Lung (tissue), 11 donors: ENCODE measurements at regions not wholly inside any gene's neighbourhood (a gene's known extent, or its start where the extent isn't known, plus 50 kb on each side); places are given as distances from the start of the nearest gene placed in this dataset.

Experiments
- ATAC-seq: fragments of 200-7000 bp; cut with Tn5 transposase; one replicate; pipeline ENCODE4 v1.9.1; 2020; ENCODE audit warnings: moderate number of reproducible peaks; ENCODE audit not compliant: insufficient read depth, low FRiP score
- DNase-seq, 3 donors: peaks; one replicate each; pipeline ENCODE4 v3.0.0-alpha.2; 2013 to 2017
- H3K27ac ChIP-seq, 2 donors: one replicate each; pipeline ENCODE4 v1.5.1; 2013; ENCODE audit warnings: mild to moderate bottlenecking in 2 of 2, moderate library complexity in 2 of 2, control low read depth in 1 of 2, inconsistent platforms in 1 of 2, low read depth in 1 of 2, low read length in 1 of 2
- H3K27me3 ChIP-seq, 3 donors: one replicate each; pipeline ENCODE4 v1.5.1; 2013; ENCODE audit warnings: low read length in 2 of 3; ENCODE audit not compliant: control insufficient read depth in 3 of 3, insufficient read depth in 3 of 3
- H3K36me3 ChIP-seq, 4 donors: one replicate each; pipeline ENCODE4 v1.5.1; 2013; ENCODE audit warnings: low read length in 4 of 4, mild to moderate bottlenecking in 1 of 4, moderate library complexity in 1 of 4; ENCODE audit not compliant: control insufficient read depth in 4 of 4, insufficient read depth in 4 of 4
- H3K4me1 ChIP-seq, 5 donors: one replicate each; pipeline ENCODE4 v1.5.1; 2013; ENCODE audit warnings: low read length in 5 of 5, mild to moderate bottlenecking in 2 of 5, moderate library complexity in 1 of 5; ENCODE audit not compliant: control insufficient read depth in 5 of 5, insufficient read depth in 5 of 5
- H3K4me3 ChIP-seq: one replicate; pipeline ENCODE4 v1.5.1; 2013; ENCODE audit warnings: mild to moderate bottlenecking, control low read depth, moderate library complexity
- H3K9ac ChIP-seq, 2 donors: one replicate each; pipeline ENCODE4 v1.5.1; 2013; ENCODE audit warnings: low read length in 2 of 2, control low read depth in 1 of 2; ENCODE audit not compliant: insufficient read depth in 1 of 2
- H3K9me3 ChIP-seq, 4 donors: one replicate each; pipeline ENCODE4 v1.5.1; 2013; ENCODE audit warnings: low read length in 3 of 4, mild to moderate bottlenecking in 1 of 4, moderate library complexity in 1 of 4; ENCODE audit not compliant: control insufficient read depth in 4 of 4, insufficient read depth in 3 of 4
- CTCF ChIP-seq: IDR thresholded peaks from 2 replicates; pipeline ENCODE4 v1.5.1; 2012; ENCODE audit warnings: mild to moderate bottlenecking; ENCODE audit errors: control extremely low read depth, extremely low read depth
- WGBS, 2 donors: extraction: QIAGEN DNeasy Blood & Tissue Kit; methylation state at CpG; one replicate each; pipeline ENCODE4 v1.1.7; 2013; 5-methylcytosine and 5-hydroxymethylcytosine counted together
- donor health status: control.
- donor health status: control.
- donor health status: Bipolar disorder and iron deficiency.
- donor health status: healthy.
- donor health status: DM: yes; HTN: yes; CAD: no.

- H3K4me1 ChIP-seq = no peaks in the 10 kb centered on the region
- no peaks in the 10 kb centered on the region for H3K36me3 ChIP-seq
- no peak overlapping the region for H3K27ac ChIP-seq
- TF ChIP-seq CTCF = no peak
- H3K9ac ChIP-seq = no peak overlapping the region
- no peaks in the 10 kb centered on the region for H3K27me3 ChIP-seq
- DNase-seq = no peak
- H3K9me3 ChIP-seq = no peaks in the 10 kb centered on the region
- ATAC-seq = no peak
- no peak overlapping the region for H3K4me3 ChIP-seq
Observed at GRCh38 chr14:30185832-30186231, 258.2 kb upstream of the PRKD1 start.

- TF ChIP-seq CTCF = no peak
- 71 to 77% methylated on average over 2 of the region's 2 CpGs for WGBS, 2 donors
- H3K9ac ChIP-seq = no peak overlapping the region
- no peaks in the 10 kb centered on the region for H3K27me3 ChIP-seq
- no peaks in the 10 kb centered on the region for H3K36me3 ChIP-seq
- H3K4me1 ChIP-seq = no peaks in the 10 kb centered on the region
- no peak overlapping the region for H3K27ac ChIP-seq
- DNase-seq (no peak), ATAC-seq (no peak)
- no peak overlapping the region for H3K4me3 ChIP-seq
- no peaks in the 10 kb centered on the region for H3K9me3 ChIP-seq
Observed at GRCh38 chr14:30191639-30192279, 264.1 kb upstream of the PRKD1 start.

GRCh38 chr14:30193101-30193500 is 265.5 kb upstream of the PRKD1 start:
- Histone ChIP-seq H3K4me1 (no peaks in the 10 kb centered on the region), H3K36me3 (no peaks in the 10 kb centered on the region), H3K9ac (no peak overlapping the region), H3K9me3 (no peaks in the 10 kb centered on the region), H3K27me3 (no peaks in the 10 kb centered on the region), H3K4me3 (no peak overlapping the region), H3K27ac (no peak overlapping the region)
- 84 to 88% methylated on average over 4 of the region's 4 CpGs for WGBS, 2 donors
- TF ChIP-seq CTCF = no peak
- no peak for ATAC-seq
- DNase-seq = no peak
